Mesodermal cell (in vitro differentiated cells): ENCODE measurements at regions not wholly inside any gene's neighbourhood (a gene's known extent, or its start where the extent isn't known, plus 50 kb on each side); places are given as distances from the start of the nearest gene placed in this dataset.
"Not testable (repeated sequence)": the region's sequence is repeated elsewhere in the genome, so short reads cannot be mapped to it uniquely, and the experiment has no call there.

Experiments
- H3K27ac ChIP-seq: 2 replicates; pipeline ENCODE4 v1.7.0; 2013; ENCODE audit warnings: mild to moderate bottlenecking, low read depth, low read length, moderate library complexity; ENCODE audit not compliant: severe bottlenecking
- H3K36me3 ChIP-seq: 2 replicates; pipeline ENCODE4 v1.7.1; 2013; ENCODE audit warnings: mild to moderate bottlenecking, low read length, moderate library complexity; ENCODE audit not compliant: control insufficient read depth, insufficient read depth
- H3K4me1 ChIP-seq: one replicate; pipeline ENCODE4 v1.7.1; 2013; ENCODE audit warnings: mild to moderate bottlenecking, low read length; ENCODE audit not compliant: insufficient read depth, control insufficient read depth, poor library complexity, severe bottlenecking
- H3K4me3 ChIP-seq: 2 replicates; pipeline ENCODE4 v1.7.0; 2013; ENCODE audit warnings: low read length, control low read depth, mild to moderate bottlenecking; ENCODE audit not compliant: insufficient read depth, poor library complexity, severe bottlenecking; ENCODE audit errors: extremely low read depth
- H3K9me3 ChIP-seq: 2 replicates; pipeline ENCODE4 v1.7.1; 2013; ENCODE audit warnings: mild to moderate bottlenecking, low read length, moderate library complexity; ENCODE audit not compliant: control insufficient read depth
- WGBS, 2 experiments: methylation state at CpG; one replicate each; pipeline ENCODE4 v1.1.5; 2013; ENCODE audit warnings: missing lambda C conversion rate in 2 of 2; ENCODE audit not compliant: insufficient coverage in 2 of 2; 5-methylcytosine and 5-hydroxymethylcytosine counted together

GRCh38 chr17:64718816-64719215 is 56.7 kb upstream of the SMURF2 start:
- not testable (repeated sequence) for H3K27ac ChIP-seq, H3K9me3 ChIP-seq, H3K4me3 ChIP-seq, H3K36me3 ChIP-seq, H3K4me1 ChIP-seq
- 97% methylated on average over 3 of the region's 6 CpGs; no CpG with 5 or more reads in 1 of the 2 experiments for WGBS, 2 experiments

DNA sequence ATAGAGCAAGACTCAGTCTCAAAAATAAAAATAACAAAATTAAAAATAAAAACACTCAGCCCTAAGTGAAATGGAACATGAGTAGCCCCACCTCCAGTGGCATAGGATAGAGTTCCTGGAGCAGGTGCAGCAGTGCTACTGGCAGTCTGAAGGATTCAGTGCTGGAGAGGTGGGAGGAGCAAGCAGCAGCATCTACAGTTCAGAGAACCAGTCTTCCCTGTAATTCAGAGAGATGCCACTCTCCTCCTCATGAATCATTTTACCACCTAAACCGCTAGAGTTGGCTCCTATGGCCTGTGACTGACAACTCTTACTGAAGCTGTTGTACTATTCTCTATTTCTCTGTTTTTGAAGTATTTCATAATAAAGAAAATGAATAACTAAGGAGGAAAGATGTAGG is 56.0 kb upstream of the SMURF2 start:
- peaks cover 3% of the 10 kb centered on the region for H3K4me1 ChIP-seq
- no peak overlapping the region for H3K4me3 ChIP-seq
- H3K27ac ChIP-seq: no peak overlapping the region
- no CpG with 5 or more reads among the region's 1 CpG for WGBS, 2 experiments
- no peaks in the 10 kb centered on the region for H3K36me3 ChIP-seq
- H3K9me3 ChIP-seq: no peaks in the 10 kb centered on the region

DNA sequence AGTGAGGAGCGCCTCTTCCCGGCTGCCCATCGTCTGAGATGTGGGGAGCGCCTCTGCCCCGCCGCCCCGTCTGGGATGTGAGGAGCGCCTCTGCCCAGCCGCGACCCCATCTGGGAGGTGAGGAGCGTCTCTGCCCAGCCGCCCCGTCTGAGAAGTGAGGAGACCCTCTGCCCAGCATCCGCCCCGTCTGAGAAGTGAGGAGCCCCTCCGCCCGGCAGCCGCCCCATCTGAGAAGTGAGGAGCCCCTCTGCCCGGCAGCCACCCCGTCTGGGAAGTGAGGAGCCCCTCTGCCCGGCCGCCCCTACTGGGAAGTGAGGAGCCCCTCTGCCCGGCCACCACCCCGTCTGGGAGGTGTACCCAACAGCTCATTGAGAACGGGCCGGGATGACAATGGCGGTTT is 54.4 kb upstream of the SMURF2 start:
- not testable (repeated sequence) for H3K4me3 ChIP-seq, H3K27ac ChIP-seq, H3K4me1 ChIP-seq, H3K9me3 ChIP-seq, H3K36me3 ChIP-seq
- 83 to 98% methylated on average over 2 to 11 of the region's 27 CpGs for WGBS, 2 experiments

DNA sequence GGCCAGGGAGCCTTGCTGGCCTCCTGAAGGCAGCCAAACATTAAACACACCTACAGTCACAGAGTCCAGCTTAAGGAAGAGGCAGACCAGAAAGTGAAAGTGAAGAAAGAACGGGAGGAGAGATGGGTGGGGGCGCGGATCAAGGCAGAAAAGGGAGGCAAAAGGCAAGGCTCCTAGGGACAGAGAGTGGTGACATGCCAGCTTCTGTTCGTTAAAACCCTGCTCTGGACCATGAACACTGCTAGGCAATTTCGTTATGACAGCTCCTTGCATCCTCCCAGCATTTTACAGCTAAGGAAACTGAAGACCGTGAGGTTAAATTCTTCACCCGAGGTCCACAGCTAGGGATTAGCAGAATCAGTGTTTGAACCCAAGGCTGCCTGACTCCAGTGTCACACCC is 51.7 kb upstream of the SMURF2 start:
- not testable (repeated sequence) for H3K36me3 ChIP-seq, H3K9me3 ChIP-seq, H3K27ac ChIP-seq, H3K4me3 ChIP-seq
- WGBS, 2 experiments: 92 to 94% methylated on average over 7 of the region's 7 CpGs
- peaks cover 20% of the 10 kb centered on the region for H3K4me1 ChIP-seq

- H3K27ac ChIP-seq: peak overlapping the region; percentile 75
- 75 to 78% methylated on average over 6 to 8 of the region's 11 CpGs for WGBS, 2 experiments
- H3K9me3 ChIP-seq, H3K36me3 ChIP-seq, H3K4me3 ChIP-seq: not testable (repeated sequence)
- H3K4me1 ChIP-seq: peaks cover 27% of the 10 kb centered on the region
These were observed 50.6 kb upstream of the SMURF2 start for GRCh38 chr17:64712557-64713351.
